ENCODE measurements at regions not wholly inside any gene's neighbourhood (a gene's known extent, or its start where the extent isn't known, plus 50 kb on each side); places are given as distances from the start of the nearest gene placed in this dataset.
A peak's percentile ranks its signal among the peaks of the same experiment; 100 is the strongest.

DNA sequence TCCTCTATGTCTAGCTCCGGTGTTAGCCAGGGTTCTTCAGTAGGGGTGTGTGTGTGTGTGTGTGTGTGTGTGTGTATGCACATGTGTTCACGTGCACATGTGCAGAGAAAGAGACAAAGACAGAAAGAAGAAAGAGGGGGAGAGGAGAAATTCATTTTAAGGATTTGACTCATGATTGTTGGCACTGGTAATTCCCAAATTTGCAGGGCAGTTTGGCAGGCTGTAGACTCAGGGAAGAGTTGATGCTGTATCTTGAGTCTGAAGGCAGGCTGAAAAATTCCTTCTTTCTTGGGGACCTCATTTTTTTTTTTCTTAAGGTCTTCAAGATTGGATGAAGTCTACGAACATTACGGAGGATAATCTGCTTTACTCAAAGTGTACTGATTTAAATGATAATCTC, 335.7 kb downstream of the NSG2 start:
- no peak for DNase-seq (ENCODE audit: low spot score in 2 of 2, unreplicated experiment in 2 of 2)
- Mint-ChIP-seq H3K4me3 (no peak overlapping the region), H3K27me3 (ENCODE audit: low read depth) (no peaks in the 10 kb centered on the region), H3K9me3 (peaks cover 4% of the 10 kb centered on the region), H3K27ac (peak overlapping the region; percentile 50), H3K36me3 (no peaks in the 10 kb centered on the region), H3K4me1 (peaks cover 37% of the 10 kb centered on the region)
- TF ChIP-seq, protein P1, sequence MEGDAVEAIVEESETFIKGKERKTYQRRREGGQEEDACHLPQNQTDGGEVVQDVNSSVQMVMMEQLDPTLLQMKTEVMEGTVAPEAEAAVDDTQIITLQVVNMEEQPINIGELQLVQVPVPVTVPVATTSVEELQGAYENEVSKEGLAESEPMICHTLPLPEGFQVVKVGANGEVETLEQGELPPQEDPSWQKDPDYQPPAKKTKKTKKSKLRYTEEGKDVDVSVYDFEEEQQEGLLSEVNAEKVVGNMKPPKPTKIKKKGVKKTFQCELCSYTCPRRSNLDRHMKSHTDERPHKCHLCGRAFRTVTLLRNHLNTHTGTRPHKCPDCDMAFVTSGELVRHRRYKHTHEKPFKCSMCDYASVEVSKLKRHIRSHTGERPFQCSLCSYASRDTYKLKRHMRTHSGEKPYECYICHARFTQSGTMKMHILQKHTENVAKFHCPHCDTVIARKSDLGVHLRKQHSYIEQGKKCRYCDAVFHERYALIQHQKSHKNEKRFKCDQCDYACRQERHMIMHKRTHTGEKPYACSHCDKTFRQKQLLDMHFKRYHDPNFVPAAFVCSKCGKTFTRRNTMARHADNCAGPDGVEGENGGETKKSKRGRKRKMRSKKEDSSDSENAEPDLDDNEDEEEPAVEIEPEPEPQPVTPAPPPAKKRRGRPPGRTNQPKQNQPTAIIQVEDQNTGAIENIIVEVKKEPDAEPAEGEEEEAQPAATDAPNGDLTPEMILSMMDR (IDR thresholded peaks at IDR 0.05; ENCODE audit: unreplicated experiment): no peak

- Mint-ChIP-seq H3K4me1 (peaks cover 47% of the 10 kb centered on the region), H3K4me3 (no peak overlapping the region), H3K27me3 (ENCODE audit: low read depth) (no peaks in the 10 kb centered on the region), H3K27ac (no peak overlapping the region), H3K36me3 (no peaks in the 10 kb centered on the region), H3K9me3 (peaks cover 2% of the 10 kb centered on the region)
- no peak for DNase-seq (ENCODE audit: low spot score in 2 of 2, unreplicated experiment in 2 of 2)
- TF ChIP-seq, protein P1 (IDR thresholded peaks at IDR 0.05; ENCODE audit: unreplicated experiment): no peak
Observed at GRCh38 chr5:174383210-174384167, 338.0 kb downstream of the NSG2 start.

GRCh38 chr5:174384509-174384947, 339.0 kb downstream of the NSG2 start:
- no peak for DNase-seq (ENCODE audit: low spot score in 2 of 2, unreplicated experiment in 2 of 2)
- no peak overlapping the region for H3K4me3 Mint-ChIP-seq
- TF ChIP-seq, protein P1 (IDR thresholded peaks at IDR 0.05; ENCODE audit: unreplicated experiment): no peak
- no peaks in the 10 kb centered on the region for H3K9me3 Mint-ChIP-seq
- H3K27ac Mint-ChIP-seq: peak overlapping the region; percentile 82
- no peaks in the 10 kb centered on the region for H3K27me3 Mint-ChIP-seq (ENCODE audit: low read depth)
- peaks cover 47% of the 10 kb centered on the region for H3K4me1 Mint-ChIP-seq
- H3K36me3 Mint-ChIP-seq: no peaks in the 10 kb centered on the region

- Mint-ChIP-seq H3K4me3 (no peak overlapping the region), H3K27ac (no peak overlapping the region), H3K36me3 (no peaks in the 10 kb centered on the region), H3K9me3 (no peaks in the 10 kb centered on the region), H3K4me1 (peaks cover 41% of the 10 kb centered on the region), H3K27me3 (ENCODE audit: low read depth) (no peaks in the 10 kb centered on the region)
- no peak for DNase-seq (ENCODE audit: low spot score in 2 of 2, unreplicated experiment in 2 of 2)
- TF ChIP-seq, protein P1 (IDR thresholded peaks at IDR 0.05; ENCODE audit: unreplicated experiment): no peak
Observed at GRCh38 chr5:174386306-174386705, 338.1 kb upstream of the MSX2 start.

DNA sequence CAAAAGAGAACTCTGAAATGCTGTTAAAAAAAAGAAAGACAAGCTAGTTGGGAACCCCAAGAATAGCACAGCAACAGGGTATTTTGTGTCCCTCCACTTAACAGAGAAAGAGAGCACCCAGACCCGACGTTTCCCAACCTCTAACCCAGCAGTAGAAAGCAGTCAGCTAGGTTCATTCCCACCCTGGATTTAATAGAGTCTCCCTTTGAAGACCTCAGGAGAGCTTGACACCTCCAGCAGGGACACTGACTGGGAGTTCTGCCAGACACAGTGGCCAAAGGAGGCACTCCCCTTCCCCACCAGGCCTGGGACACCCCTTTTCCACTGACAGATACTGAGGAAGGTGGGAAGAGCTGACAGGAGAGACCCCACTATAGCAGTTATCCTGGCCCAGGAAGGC, 337.5 kb upstream of the MSX2 start:
- no peak for DNase-seq (ENCODE audit: low spot score in 2 of 2, unreplicated experiment in 2 of 2)
- Mint-ChIP-seq H3K27me3 (ENCODE audit: low read depth) (no peaks in the 10 kb centered on the region), H3K4me3 (no peak overlapping the region), H3K36me3 (no peaks in the 10 kb centered on the region), H3K27ac (no peak overlapping the region), H3K9me3 (no peaks in the 10 kb centered on the region), H3K4me1 (peaks cover 38% of the 10 kb centered on the region)
- TF ChIP-seq, protein P1 (IDR thresholded peaks at IDR 0.05; ENCODE audit: unreplicated experiment): no peak
